Astrocyte of the cerebellum (primary cell): ENCODE measurements at regions not wholly inside any gene's neighbourhood (a gene's known extent, or its start where the extent isn't known, plus 50 kb on each side); places are given as distances from the start of the nearest gene placed in this dataset.
"Not testable (repeated sequence)": the region's sequence is repeated elsewhere in the genome, so short reads cannot be mapped to it uniquely, and the experiment has no call there.

Experiments
- DNase-seq: peaks from one replicate; pipeline ENCODE4 v3.0.0-alpha.2; 2011; ENCODE audit warnings: low read depth
- H3K4me3 ChIP-seq: 2 replicates; pipeline ENCODE4 v1.5.1; 2011; ENCODE audit warnings: mild to moderate bottlenecking, low read depth, low read length, moderate library complexity
- in situ Hi-C: cut with HindIII; loops from 2 replicates; pipeline ENCODE4 v1.10.0; 2017; ENCODE audit warnings: low sequenced_read_pairs
- TF ChIP-seq, protein P1 (sequence below): IDR thresholded peaks from 2 replicates; pipeline ENCODE4 v1.5.1; 2012; ENCODE audit warnings: low read length, low read depth, moderate library complexity, mild to moderate bottlenecking; ENCODE audit errors: missing control alignments

- TF ChIP-seq, protein P1, sequence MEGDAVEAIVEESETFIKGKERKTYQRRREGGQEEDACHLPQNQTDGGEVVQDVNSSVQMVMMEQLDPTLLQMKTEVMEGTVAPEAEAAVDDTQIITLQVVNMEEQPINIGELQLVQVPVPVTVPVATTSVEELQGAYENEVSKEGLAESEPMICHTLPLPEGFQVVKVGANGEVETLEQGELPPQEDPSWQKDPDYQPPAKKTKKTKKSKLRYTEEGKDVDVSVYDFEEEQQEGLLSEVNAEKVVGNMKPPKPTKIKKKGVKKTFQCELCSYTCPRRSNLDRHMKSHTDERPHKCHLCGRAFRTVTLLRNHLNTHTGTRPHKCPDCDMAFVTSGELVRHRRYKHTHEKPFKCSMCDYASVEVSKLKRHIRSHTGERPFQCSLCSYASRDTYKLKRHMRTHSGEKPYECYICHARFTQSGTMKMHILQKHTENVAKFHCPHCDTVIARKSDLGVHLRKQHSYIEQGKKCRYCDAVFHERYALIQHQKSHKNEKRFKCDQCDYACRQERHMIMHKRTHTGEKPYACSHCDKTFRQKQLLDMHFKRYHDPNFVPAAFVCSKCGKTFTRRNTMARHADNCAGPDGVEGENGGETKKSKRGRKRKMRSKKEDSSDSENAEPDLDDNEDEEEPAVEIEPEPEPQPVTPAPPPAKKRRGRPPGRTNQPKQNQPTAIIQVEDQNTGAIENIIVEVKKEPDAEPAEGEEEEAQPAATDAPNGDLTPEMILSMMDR: no peak
Observed at GRCh38 chr7:136389933-136390332, 412.8 kb upstream of the MTPN start.

GRCh38 chr7:136386876-136387275 is 409.7 kb upstream of the MTPN start:
- no peak overlapping the region for H3K4me3 ChIP-seq
- TF ChIP-seq, protein P1: no peak
- in situ Hi-C loops: no loop called here
- DNase-seq: no peak

More at GRCh38 chr7:136389933-136390332, 412.8 kb upstream of the MTPN start:
- H3K4me3 ChIP-seq: no peak overlapping the region
- no peak for DNase-seq
- in situ Hi-C loops: no loop called here

DNA sequence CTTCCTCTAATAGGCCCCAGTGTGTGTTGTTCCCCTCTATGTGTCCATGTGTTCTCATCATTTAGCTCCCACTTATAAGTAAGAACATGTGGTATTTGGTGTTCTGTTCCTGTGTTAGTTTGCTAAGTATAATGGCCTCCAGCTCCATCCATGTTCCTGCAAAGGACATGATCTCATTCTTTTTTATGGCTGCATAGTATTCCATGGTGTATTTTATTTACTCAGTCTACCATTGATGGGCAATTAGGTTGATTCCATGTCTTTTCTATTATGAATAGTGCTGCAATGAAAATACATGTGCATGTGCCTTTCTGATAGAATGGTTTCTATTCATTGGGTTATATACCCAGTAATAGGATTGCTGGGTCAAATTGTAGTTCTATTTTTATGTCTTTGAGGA is 394.2 kb upstream of the MTPN start:
- in situ Hi-C loops, DNase-seq, H3K4me3 ChIP-seq: not testable (repeated sequence)

GRCh38 chr7:136370137-136370536 is 393.0 kb upstream of the MTPN start:
- no peak for DNase-seq
- H3K4me3 ChIP-seq: no peak overlapping the region
- TF ChIP-seq, protein P1: no peak
- in situ Hi-C loops: no loop called here

DNA sequence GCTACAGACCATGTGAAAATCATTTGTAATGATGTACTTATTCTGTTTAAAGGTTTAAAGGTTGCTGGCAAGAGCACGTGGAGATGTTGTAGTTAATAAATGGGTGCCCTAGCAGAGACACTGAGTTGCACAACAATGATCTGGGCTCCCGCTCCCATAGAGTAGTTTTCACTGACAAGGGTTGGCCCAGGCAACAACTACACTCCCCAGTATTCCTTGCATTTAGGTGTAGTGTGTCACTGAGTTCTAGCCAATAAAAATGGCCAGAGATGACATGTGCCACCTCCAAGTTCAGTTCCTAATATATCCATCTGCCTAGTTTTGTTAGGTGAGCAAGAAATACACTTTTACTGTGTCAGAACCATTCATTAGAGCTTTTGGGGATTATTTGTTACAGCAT is 392.1 kb upstream of the MTPN start:
- no peak for DNase-seq
- in situ Hi-C loops: no loop called here
- H3K4me3 ChIP-seq: no peak overlapping the region
- TF ChIP-seq, protein P1: no peak

DNA sequence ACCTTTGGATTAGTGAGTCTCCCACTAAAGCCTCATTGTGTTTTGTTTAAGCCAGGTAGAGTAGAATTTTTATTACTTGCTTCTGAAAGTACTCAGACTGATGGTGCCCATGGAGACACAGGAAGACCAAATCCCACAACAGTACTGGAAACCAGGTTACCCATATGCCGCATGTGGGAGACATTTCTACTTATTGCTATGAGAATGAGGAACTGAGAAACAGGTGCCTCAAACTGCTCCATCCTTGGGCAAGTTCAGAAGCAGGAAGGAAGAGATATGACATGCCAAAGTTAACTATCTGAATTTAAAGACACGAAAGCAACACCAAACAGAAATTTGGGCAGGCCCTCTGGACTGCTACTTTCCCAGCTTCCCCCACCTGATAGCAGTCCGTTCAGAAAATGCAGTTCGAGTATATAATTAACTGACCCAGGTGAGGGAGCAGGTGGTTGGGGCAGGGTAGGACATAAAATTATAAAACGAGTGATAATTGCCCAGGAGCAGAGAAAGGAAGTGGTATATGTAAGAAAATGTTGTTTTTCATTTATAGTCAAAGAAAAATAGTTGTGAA is 382.3 kb upstream of the MTPN start:
- H3K4me3 ChIP-seq: no peak overlapping the region
- TF ChIP-seq, protein P1: no peak
- DNase-seq: no peak
- in situ Hi-C loops: no loop called here

- no peak for DNase-seq
- TF ChIP-seq, protein P1: no peak
- no peak overlapping the region for H3K4me3 ChIP-seq
- in situ Hi-C loops: no loop called here
Observed at GRCh38 chr7:136353287-136353686, 376.1 kb upstream of the MTPN start.
